Heart left ventricle (tissue), 16 donors: ENCODE measurements at regions not wholly inside any gene's neighbourhood (a gene's known extent, or its start where the extent isn't known, plus 50 kb on each side); places are given as distances from the start of the nearest gene placed in this dataset.

ENCODE experiments used
- ATAC-seq, 4 donors: fragments of 200-7000 bp; cut with Tn5 transposase; one replicate each; pipeline ENCODE4 v1.9.1; 2020 to 2022; ENCODE audit warnings: moderate library complexity in 4 of 4, mild to moderate bottlenecking in 3 of 4, moderate number of reproducible peaks in 1 of 4
- DNase-seq, 5 donors: peaks; one replicate each; pipeline ENCODE4 v3.0.0-alpha.2; 2020
- H3K27ac ChIP-seq, 12 donors: fragments of 200-600 bp; sonication (generic) in 4 of 12; one replicate each; pipeline versions ENCODE4 v1.5.0 to v1.8.0; 2016 to 2022; ENCODE audit warnings: mild to moderate bottlenecking in 2 of 12
- H3K27me3 ChIP-seq, 9 donors: fragments of 200-600 bp; sonication (generic) in 2 of 9; one replicate each; pipeline versions ENCODE4 v1.5.1 to v1.8.0; 2016 to 2022; ENCODE audit warnings: mild to moderate bottlenecking in 3 of 9
- H3K36me3 ChIP-seq, 9 donors: fragments of 200-600 bp; sonication (generic) in 2 of 9; one replicate each; pipeline versions ENCODE4 v1.5.0 to v1.8.0; 2018 to 2022; ENCODE audit warnings: mild to moderate bottlenecking in 2 of 9
- H3K4me1 ChIP-seq, 12 donors: fragments of 200-600 bp; sonication (generic) in 4 of 12; one replicate each; pipeline versions ENCODE4 v1.5.0 to v1.8.0; 2016 to 2022; ENCODE audit warnings: mild to moderate bottlenecking in 3 of 12
- H3K4me3 ChIP-seq, 12 donors: fragments of 200-600 bp; sonication (generic) in 4 of 12; one replicate each; pipeline versions ENCODE4 v1.5.0 to v1.8.0; 2017 to 2022; ENCODE audit warnings: mild to moderate bottlenecking in 9 of 12, moderate library complexity in 4 of 12
- H3K9me3 ChIP-seq, 12 donors: fragments of 200-600 bp; sonication (generic) in 4 of 12; one replicate each; pipeline versions ENCODE4 v1.5.0 to v1.8.0; 2016 to 2022; ENCODE audit warnings: mild to moderate bottlenecking in 1 of 12
- CTCF ChIP-seq, 12 donors: fragments of 200-600 bp; sonication (generic) in 4 of 12; IDR thresholded peaks; one replicate each; pipeline versions ENCODE4 v1.5.0 to v1.8.0; 2018 to 2022; ENCODE audit warnings: antibody characterized with exemption in 12 of 12, mild to moderate bottlenecking in 5 of 12
- POLR2A ChIP-seq, 2 donors: fragments of 450-650 bp; IDR thresholded peaks; one replicate each; pipeline ENCODE4 v1.6.1; 2017; ENCODE audit warnings: antibody characterized with exemption in 2 of 2, mild to moderate bottlenecking in 2 of 2, moderate library complexity in 2 of 2
- WGBS, 4 donors: extraction: QIAGEN DNeasy Blood & Tissue Kit in 2 of 4; methylation state at CpG; one replicate each; pipeline versions ENCODE4 v1.1.5 to v1.1.7; 2013 to 2018; 5-methylcytosine and 5-hydroxymethylcytosine counted together
- intact Hi-C, 10 donors: fragments of 100-400 bp; cut with DNase I; formaldehyde crosslinking; loops; one replicate each; pipeline versions ENCODE4 v1.11.1 to v1.14.2; 2022
- microRNA-seq, 4 donors: library from miRNA; unstranded; fragments of <30 nt; microRNA quantifications; one replicate each; pipeline versions ENCODE4 to v1.2.0, GENCODE V29; 2017 to 2020
- donor health status: ischemic (EF 13 %, LVEDD 7.1; RV severe dilation, severe dysfunction).
- donor health status: healthy with polysubstance abuse.
- donor health status: DM: no; HTN: yes; CAD: no.
- donor health status: DM: no; HTN: no; CAD: no.
- donor health status: ischemic (EF 25% LVEDD 6.9; RV normal size, moderate dysfunction).
- donor health status: ischemic (EF 25% LVEDD 5.7; RV mildly dilated, moderate dysfunction).
- donor health status: healthy.
- donor health status: DM: yes; HTN: yes; CAD: no.
- donor health status: ischemic (EF 35%, LVEDD 5.7; RV mildly dilated, moderate dysfunction).
- donor health status: nonischemic (EF 11% LVEDD 7.7; RV severe dilation, severe dysfunction).
- donor health status: DM: yes; HTN: yes; CAD: no.
- donor health status: PGD.
- donor health status: ischemic (EF 29% LVEDD 5.4; RV normal size, mild dysfunction).
- donor health status: nonischemic (EF 23%, LVEDD 6.1; RV moderate dilation, normal function).

- Histone ChIP-seq H3K4me1 (no peaks in the 10 kb centered on the region), H3K4me3 (no peak overlapping the region), H3K36me3 (no peaks in the 10 kb centered on the region), H3K9me3 (no peaks in the 10 kb centered on the region), H3K27me3 (no peaks in the 10 kb centered on the region), H3K27ac (no peak overlapping the region)
- TF ChIP-seq CTCF (IDR thresholded peaks at IDR 0.05), result peak in 2 of 12 donors; percentile 6 to 12
- no peak for TF ChIP-seq POLR2A (IDR thresholded peaks at IDR 0.05)
- intact Hi-C loops, result no loop called here
- 58 to 74% (median 70%) methylated on average over 6 to 7 of the region's 7 CpGs for WGBS, 4 donors
- DNase-seq (no peak), ATAC-seq (no peak)
These were observed 59.0 kb upstream of the NECTIN3 start for GRCh38 chr3:111012388-111013248.

Small RNA genes lying in the stretch of these regions (microRNA-seq; reads per million reads assigned to microRNA genes)
- gene MIR4445, result 0 reads per million in 4 donors
